ENCODE measurements at regions not wholly inside any gene's neighbourhood (a gene's known extent, or its start where the extent isn't known, plus 50 kb on each side); places are given as distances from the start of the nearest gene placed in this dataset.

GRCh38 chr5:29950416-29951145, 1242.9 kb upstream of the CDH6 start:
- Histone ChIP-seq H3K9me2 (ENCODE audit: insufficient read depth) (no peaks in the 10 kb centered on the region), H3F3A (replicated peaks; ENCODE audit: low read depth) (no peaks in the 10 kb centered on the region), H3K4me2 (no peak overlapping the region), H3K27me3 (ENCODE audit: insufficient read depth) (no peaks in the 10 kb centered on the region), H3K36me3 (ENCODE audit: insufficient read depth) (no peaks in the 10 kb centered on the region), H3K4me1 (ENCODE audit: insufficient read depth) (no peaks in the 10 kb centered on the region), H4K20me1 (replicated peaks; ENCODE audit: insufficient read depth) (no peaks in the 10 kb centered on the region), H2AFZ (no peak overlapping the region), H3K27ac (ENCODE audit: low read depth) (no peak overlapping the region), H3K4me3 (no peak overlapping the region), H3K79me2 (replicated peaks; ENCODE audit: insufficient read depth) (no peaks in the 10 kb centered on the region)
- Mint-ChIP-seq H3K36me3 (ENCODE audit: low read depth) (no peaks in the 10 kb centered on the region), H3K9me3 (no peaks in the 10 kb centered on the region), H3K4me1 (peaks cover 8% of the 10 kb centered on the region; the same call in 2 of the 3 replicates), H3K27ac (no peak overlapping the region), H3K27me3 (ENCODE audit: insufficient read depth, low read depth, poor library complexity) (no peaks in the 10 kb centered on the region), H3K4me3 (no peak overlapping the region)
- ATAC-seq (no peak), DNase-seq (ENCODE audit: low spot score) (no peak)
- TF ChIP-seq ZNF462 (CRISPR knock-in tag; IDR thresholded peaks at IDR 0.05) (no peak), ZNF114 (CRISPR knock-in tag; IDR thresholded peaks at IDR 0.05) (no peak), EZH2phosphoT487 (IDR thresholded peaks at IDR 0.05; ENCODE audit: unreplicated experiment) (no peak), POLR2AphosphoS5 (IDR thresholded peaks at IDR 0.05; ENCODE audit: low read depth) (no peak), ZNF331 (CRISPR knock-in tag; IDR thresholded peaks at IDR 0.05; ENCODE audit: low read depth) (no peak), CREB1 (CRISPR knock-in tag; IDR thresholded peaks at IDR 0.05; ENCODE audit: low read depth) (no peak), JUNB (IDR thresholded peaks at IDR 0.05; ENCODE audit: unreplicated experiment) (no peak), ETS1 (IDR thresholded peaks at IDR 0.05) (no peak), EZH2 (IDR thresholded peaks at IDR 0.05; ENCODE audit: low read depth, unreplicated experiment) (no peak), CTCF (conservative IDR thresholded peaks at IDR 0.05; ENCODE audit: low read depth in 2 of 2) (no peak), STAT1 (IDR thresholded peaks at IDR 0.05; ENCODE audit: unreplicated experiment) (no peak), NANOG (IDR thresholded peaks at IDR 0.05; ENCODE audit: borderline replicate concordance) (no peak), REST (IDR thresholded peaks at IDR 0.05; ENCODE audit: unreplicated experiment) (no peak)

All from GM23338 (cell line).